Bronchial epithelial cell (primary cell): ENCODE measurements at regions not wholly inside any gene's neighbourhood (a gene's known extent, or its start where the extent isn't known, plus 50 kb on each side); places are given as distances from the start of the nearest gene placed in this dataset.

ENCODE experiments used
- DNase-seq: peaks from one replicate; pipeline ENCODE4 v3.0.0-alpha.2; 2010; ENCODE audit warnings: low read depth
- FAIRE-seq: peaks from 2 replicates; lab custom pipeline; 2011; peaks lifted over from hg19 to GRCh38; lab: Jason Lieb, UNC
- H3K27me3 ChIP-seq: 2 replicates; pipeline ENCODE4 v1.5.1; 2011; ENCODE audit warnings: low read length; ENCODE audit not compliant: control insufficient read depth, insufficient read depth
- H3K36me3 ChIP-seq: 2 replicates; pipeline ENCODE4 v1.5.1; 2011; ENCODE audit warnings: low read length; ENCODE audit not compliant: control insufficient read depth, insufficient read depth
- H3K4me3 ChIP-seq: 2 replicates; pipeline ENCODE4 v1.5.1; 2011; ENCODE audit warnings: mild to moderate bottlenecking, low read depth, low read length, control low read depth
- CTCF ChIP-seq: IDR thresholded peaks from 2 replicates; pipeline ENCODE4 v1.5.1; 2011; ENCODE audit warnings: mild to moderate bottlenecking, moderate library complexity, low read length, control low read depth, inconsistent platforms; ENCODE audit not compliant: insufficient read depth, severe bottlenecking

- DNase-seq (no peak), FAIRE-seq (no peak)
- H3K4me3 ChIP-seq: no peak overlapping the region
- H3K27me3 ChIP-seq: no peaks in the 10 kb centered on the region
- no peak for TF ChIP-seq CTCF
- H3K36me3 ChIP-seq: no peaks in the 10 kb centered on the region
Measured at GRCh38 chr20:48080583-48080982, 295.3 kb upstream of the SULF2 start.

GRCh38 chr20:48079028-48079427 lies 293.7 kb upstream of the SULF2 start:
- no peaks in the 10 kb centered on the region for H3K27me3 ChIP-seq
- TF ChIP-seq CTCF: no peak
- FAIRE-seq (no peak), DNase-seq (no peak)
- H3K4me3 ChIP-seq: no peak overlapping the region
- H3K36me3 ChIP-seq: no peaks in the 10 kb centered on the region

- Histone ChIP-seq H3K4me3 (no peak overlapping the region), H3K27me3 (no peaks in the 10 kb centered on the region), H3K36me3 (no peaks in the 10 kb centered on the region)
- DNase-seq: no peak
- no peak for FAIRE-seq
- no peak for TF ChIP-seq CTCF
Measured at GRCh38 chr20:48076747-48077146, 291.5 kb upstream of the SULF2 start.

GRCh38 chr20:48076247-48076646 lies 291.0 kb upstream of the SULF2 start:
- Histone ChIP-seq H3K27me3 (no peaks in the 10 kb centered on the region), H3K36me3 (no peaks in the 10 kb centered on the region), H3K4me3 (no peak overlapping the region)
- DNase-seq (no peak), FAIRE-seq (no peak)
- no peak for TF ChIP-seq CTCF

GRCh38 chr20:48075591-48076174 lies 290.4 kb upstream of the SULF2 start:
- FAIRE-seq: no peak
- H3K4me3 ChIP-seq: no peak overlapping the region
- no peak for DNase-seq
- no peaks in the 10 kb centered on the region for H3K36me3 ChIP-seq
- H3K27me3 ChIP-seq: no peaks in the 10 kb centered on the region
- TF ChIP-seq CTCF: no peak

- DNase-seq (no peak), FAIRE-seq (no peak)
- Histone ChIP-seq H3K4me3 (no peak overlapping the region), H3K36me3 (no peaks in the 10 kb centered on the region), H3K27me3 (no peaks in the 10 kb centered on the region)
- TF ChIP-seq CTCF: no peak
Measured at GRCh38 chr20:48070991-48071652, 285.8 kb upstream of the SULF2 start.
